Neural cell (in vitro differentiated cells): ENCODE measurements at regions not wholly inside any gene's neighbourhood (a gene's known extent, or its start where the extent isn't known, plus 50 kb on each side); places are given as distances from the start of the nearest gene placed in this dataset.

ENCODE experiments used
- H2AFZ ChIP-seq: fragments of 200-600, 300-800 bp; sonication (generic), shearing (Covaris generic); 2 replicates; pipeline ENCODE4 v1.6.0; 2014; ENCODE audit warnings: low read depth, mild to moderate bottlenecking, antibody characterized with exemption, low read length, moderate library complexity
- H3F3A ChIP-seq: fragments of 200-600 bp; shearing (Covaris generic); 2 replicates; pipeline ENCODE4 v1.6.1; 2016; ENCODE audit warnings: mild to moderate bottlenecking, moderate library complexity, mixed read lengths, antibody characterized with exemption, low read length; ENCODE audit not compliant: insufficient read depth, poor library complexity, severe bottlenecking
- H3K27ac ChIP-seq: fragments of 200-600, 300-800 bp; sonication (generic), shearing (Covaris generic); 2 replicates; pipeline ENCODE4 v1.5.1; 2014; ENCODE audit warnings: mild to moderate bottlenecking, low read length, moderate library complexity
- H3K27me3 ChIP-seq: fragments of 300-800, 200-600 bp; sonication (generic), shearing (Covaris generic); 2 replicates; pipeline ENCODE4 v1.6.0; 2014; ENCODE audit warnings: mild to moderate bottlenecking, low read depth, low read length, moderate library complexity; ENCODE audit not compliant: insufficient read depth
- H3K36me3 ChIP-seq: fragments of 300-800, 200-600 bp; sonication (generic), shearing (Covaris generic); 2 replicates; pipeline ENCODE4 v1.5.1; 2014; ENCODE audit warnings: mild to moderate bottlenecking, antibody characterized with exemption, low read length, moderate library complexity; ENCODE audit not compliant: insufficient read depth
- H3K4me2 ChIP-seq: fragments of 300-800, 200-600 bp; sonication (generic), shearing (Covaris generic); 2 replicates; pipeline ENCODE4 v1.6.0; 2014; ENCODE audit warnings: mild to moderate bottlenecking, low read length
- H3K4me3 ChIP-seq: fragments of 300-800, 200-600 bp; sonication (generic), shearing (Covaris generic); 2 replicates; pipeline ENCODE4 v1.5.1; 2014; ENCODE audit warnings: mild to moderate bottlenecking, low read length, moderate library complexity
- H3K79me2 ChIP-seq: fragments of 200-600 bp; shearing (Covaris generic); replicated peaks from 2 replicates; pipeline ENCODE4 v1.6.0; 2014; ENCODE audit warnings: mild to moderate bottlenecking, low read length, moderate library complexity; ENCODE audit not compliant: insufficient read depth
- H3K9ac ChIP-seq: fragments of 300-800, 200-600 bp; sonication (generic), shearing (Covaris generic); 2 replicates; pipeline ENCODE4 v1.6.1; 2016; ENCODE audit warnings: mild to moderate bottlenecking, low read length, mixed read lengths
- H3K9me2 ChIP-seq: fragments of 200-600 bp; shearing (Covaris generic); 2 replicates; pipeline ENCODE4 v1.6.1; 2016; ENCODE audit warnings: mild to moderate bottlenecking, low read length, mixed read lengths; ENCODE audit not compliant: insufficient read depth
- H3K9me3 ChIP-seq: fragments of 200-600, 300-800 bp; sonication (generic), shearing (Covaris generic); 2 replicates; pipeline ENCODE4 v1.6.1; 2016; ENCODE audit warnings: mild to moderate bottlenecking, mixed run types, low read length, moderate library complexity, mixed read lengths
- H4K20me1 ChIP-seq: fragments of 200-600 bp; shearing (Covaris generic); 2 replicates; pipeline ENCODE4 v1.6.1; 2016; ENCODE audit warnings: mild to moderate bottlenecking, mixed run types; ENCODE audit not compliant: insufficient read depth
- CTCF ChIP-seq: fragments of 450-650 bp; IDR thresholded peaks from 2 replicates; pipeline ENCODE4 v1.5.1; 2014; ENCODE audit warnings: antibody characterized with exemption, mild to moderate bottlenecking, moderate library complexity; ENCODE audit not compliant: poor library complexity, severe bottlenecking
- EP300 ChIP-seq: fragments of 450-650 bp; conservative IDR thresholded peaks from 2 replicates; pipeline ENCODE4 v1.6.1; 2014; ENCODE audit warnings: antibody characterized with exemption, mild to moderate bottlenecking, moderate library complexity; ENCODE audit not compliant: poor library complexity, severe bottlenecking
- MXI1 ChIP-seq: fragments of 450-650 bp; conservative IDR thresholded peaks from 2 replicates; pipeline ENCODE4 v1.6.1; 2014; ENCODE audit warnings: antibody characterized with exemption, mild to moderate bottlenecking; ENCODE audit not compliant: poor library complexity, severe bottlenecking
- POLR2AphosphoS5 ChIP-seq: IDR thresholded peaks from 2 replicates; pipeline ENCODE4 v1.6.1; 2012
- RAD21 ChIP-seq: fragments of 450-650 bp; conservative IDR thresholded peaks from 2 replicates; pipeline ENCODE4 v1.6.1; 2014; ENCODE audit warnings: antibody characterized with exemption, mild to moderate bottlenecking, moderate library complexity
- SMC3 ChIP-seq: fragments of 450-650 bp; conservative IDR thresholded peaks from 2 replicates; pipeline ENCODE4 v1.6.1; 2014; ENCODE audit warnings: antibody characterized with exemption, mild to moderate bottlenecking, moderate library complexity; ENCODE audit not compliant: poor library complexity
- TAF1 ChIP-seq: IDR thresholded peaks from 2 replicates; pipeline ENCODE4 v1.6.1; 2012; ENCODE audit warnings: low read depth

- no peak overlapping the region for H3K4me3 ChIP-seq
- TF ChIP-seq MXI1 (no peak), TAF1 (no peak)
- H3K27me3 ChIP-seq = no peaks in the 10 kb centered on the region
- H3K9me2 ChIP-seq = no peaks in the 10 kb centered on the region
- no peak overlapping the region for H3K27ac ChIP-seq
- no peak overlapping the region for H3K4me2 ChIP-seq
- H3K36me3 ChIP-seq = no peaks in the 10 kb centered on the region
- H2AFZ ChIP-seq = no peak overlapping the region
- H3K9ac ChIP-seq = no peak overlapping the region
- H3F3A ChIP-seq = no peaks in the 10 kb centered on the region
- H4K20me1 ChIP-seq = no peaks in the 10 kb centered on the region
- no peaks in the 10 kb centered on the region for H3K79me2 ChIP-seq
- no peaks in the 10 kb centered on the region for H3K9me3 ChIP-seq
Observed at GRCh38 chr1:95627244-95627643, 393.2 kb downstream of the RWDD3 start.

GRCh38 chr1:95631695-95632094 is 397.7 kb downstream of the RWDD3 start:
- no peaks in the 10 kb centered on the region for H3K27me3 ChIP-seq
- no peak overlapping the region for H3K4me3 ChIP-seq
- H3K36me3 ChIP-seq = no peaks in the 10 kb centered on the region
- H3F3A ChIP-seq = no peaks in the 10 kb centered on the region
- H3K27ac ChIP-seq = no peak overlapping the region
- no peak overlapping the region for H2AFZ ChIP-seq
- no peak overlapping the region for H3K4me2 ChIP-seq
- no peaks in the 10 kb centered on the region for H3K9me3 ChIP-seq
- H3K79me2 ChIP-seq = no peaks in the 10 kb centered on the region
- H4K20me1 ChIP-seq = no peaks in the 10 kb centered on the region
- no peaks in the 10 kb centered on the region for H3K9me2 ChIP-seq
- H3K9ac ChIP-seq = no peak overlapping the region
- TF ChIP-seq SMC3 = no peak

- no peaks in the 10 kb centered on the region for H4K20me1 ChIP-seq
- no peak overlapping the region for H3K9ac ChIP-seq
- TF ChIP-seq MXI1 (no peak), RAD21 (no peak), CTCF (no peak), POLR2AphosphoS5 (no peak)
- no peaks in the 10 kb centered on the region for H3K9me3 ChIP-seq
- no peak overlapping the region for H3K4me3 ChIP-seq
- H3K9me2 ChIP-seq = no peaks in the 10 kb centered on the region
- H2AFZ ChIP-seq = no peak overlapping the region
- no peak overlapping the region for H3K27ac ChIP-seq
- no peaks in the 10 kb centered on the region for H3F3A ChIP-seq
- no peaks in the 10 kb centered on the region for H3K79me2 ChIP-seq
- no peak overlapping the region for H3K4me2 ChIP-seq
- no peaks in the 10 kb centered on the region for H3K36me3 ChIP-seq
- H3K27me3 ChIP-seq = no peaks in the 10 kb centered on the region
Observed at GRCh38 chr1:95635811-95636210, 401.8 kb downstream of the RWDD3 start.

DNA sequence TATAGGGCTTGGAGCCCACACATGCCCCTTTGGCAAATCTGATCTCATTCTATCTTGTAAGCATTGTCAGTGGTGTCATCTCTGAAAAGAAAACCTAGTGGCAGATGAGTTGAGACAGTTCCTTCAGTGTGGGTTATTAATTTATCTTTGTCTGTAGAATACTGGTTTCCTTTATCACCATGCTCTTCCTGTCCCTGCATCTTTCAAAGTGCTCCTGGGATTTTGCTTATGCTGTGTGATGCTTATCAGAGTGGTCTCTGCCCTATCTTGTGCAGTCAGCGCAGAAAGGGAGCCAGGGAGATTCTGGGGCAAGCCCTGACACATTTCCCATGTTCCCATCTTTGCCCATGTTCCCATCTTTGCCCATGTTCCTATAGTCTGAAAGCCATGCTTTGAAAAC is 402.9 kb downstream of the RWDD3 start:
- Histone ChIP-seq H4K20me1 (no peaks in the 10 kb centered on the region), H3F3A (no peaks in the 10 kb centered on the region), H3K9me3 (no peaks in the 10 kb centered on the region), H3K4me3 (no peak overlapping the region), H3K9ac (no peak overlapping the region), H3K27ac (no peak overlapping the region), H3K27me3 (no peaks in the 10 kb centered on the region), H3K4me2 (no peak overlapping the region), H3K36me3 (no peaks in the 10 kb centered on the region), H3K79me2 (no peaks in the 10 kb centered on the region), H3K9me2 (no peaks in the 10 kb centered on the region), H2AFZ (no peak overlapping the region)
- TF ChIP-seq EP300 = no peak
- no peak for TF ChIP-seq CTCF
